ENCODE measurements at regions not wholly inside any gene's neighbourhood (a gene's known extent, or its start where the extent isn't known, plus 50 kb on each side); places are given as distances from the start of the nearest gene placed in this dataset.

DNA sequence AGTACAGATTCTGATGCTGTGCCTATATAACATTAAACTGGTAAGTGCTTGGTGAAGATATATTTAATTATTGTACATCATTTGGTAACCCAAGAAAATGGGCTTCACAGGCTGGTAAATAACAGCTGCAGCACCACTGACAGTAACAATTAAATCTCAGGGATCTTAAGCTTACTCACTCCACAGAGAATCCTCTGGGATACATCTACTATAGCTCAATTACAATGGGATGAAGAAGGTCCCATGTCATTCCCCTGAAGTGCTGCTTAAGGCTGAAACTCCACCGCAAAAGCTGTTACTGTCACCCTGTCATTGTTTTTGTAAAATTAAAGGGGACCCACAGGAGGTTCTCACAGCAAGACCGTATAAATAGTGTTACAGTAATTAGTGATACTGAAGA is 153.0 kb downstream of the IMPG2 start:
- no peak overlapping the region for H2BK15ac ChIP-seq (replicated peaks; ENCODE audit: low read depth)
- H2BK5ac ChIP-seq (ENCODE audit: low read length): no peak overlapping the region
- no CpG with 5 or more reads among the region's 2 CpGs for WGBS (ENCODE audit: extremely low coverage, insufficient coverage, low lambda C conversion rate)
- H2BK120ac ChIP-seq (ENCODE audit: low read depth, low read length): no peak overlapping the region
- no peak overlapping the region for H3K9ac ChIP-seq (ENCODE audit: low read length)
- H3K4me1 ChIP-seq (ENCODE audit: control insufficient read depth, low read depth, low read length): no peaks in the 10 kb centered on the region
- H3K36me3 ChIP-seq (ENCODE audit: control insufficient read depth, insufficient read depth, low read length): no peaks in the 10 kb centered on the region
- no peaks in the 10 kb centered on the region for H3K79me2 ChIP-seq (ENCODE audit: control insufficient read depth, insufficient read depth, low read length)
- no peak overlapping the region for H4K5ac ChIP-seq (ENCODE audit: low read length)
- no peak for DNase-seq
- H3K4me2 ChIP-seq (ENCODE audit: low read length): no peak overlapping the region
- no peak overlapping the region for H2AK5ac ChIP-seq (ENCODE audit: low read length)
- H3K79me1 ChIP-seq (ENCODE audit: low read length): no peaks in the 10 kb centered on the region
- H4K8ac ChIP-seq (ENCODE audit: low read depth, low read length): no peak overlapping the region
- no peak overlapping the region for H3K4ac ChIP-seq (ENCODE audit: low read depth, low read length)
- no peak overlapping the region for H3K23ac ChIP-seq (ENCODE audit: low read length)
- no peak overlapping the region for H3K18ac ChIP-seq (ENCODE audit: low read length)
- no peak overlapping the region for H3K27ac ChIP-seq (ENCODE audit: low read depth, low read length)
- no peaks in the 10 kb centered on the region for H3K27me3 ChIP-seq (ENCODE audit: insufficient read depth, low read length, poor library complexity)
- no peak overlapping the region for H3K4me3 ChIP-seq (ENCODE audit: low read length)
- no peak overlapping the region for H3K56ac ChIP-seq (ENCODE audit: low read length)

DNA sequence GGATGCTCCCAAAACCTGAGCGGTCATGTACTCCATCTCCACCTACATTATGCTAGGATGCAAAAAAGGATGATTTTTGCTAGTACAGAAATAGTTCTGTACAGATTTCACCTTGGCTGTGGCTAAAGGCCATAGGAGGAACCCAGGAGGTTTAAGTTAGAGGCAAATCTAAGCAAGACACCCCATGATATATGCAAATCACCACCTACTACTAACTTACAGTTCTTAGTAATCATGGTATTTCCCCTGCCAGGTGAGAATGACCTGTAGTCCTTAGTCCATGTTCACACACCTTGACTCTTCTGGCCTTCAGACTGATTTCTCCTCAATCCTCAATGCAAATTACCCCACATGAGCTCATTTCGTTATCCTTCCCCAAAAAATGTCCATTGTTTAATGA is 154.2 kb downstream of the IMPG2 start:
- H3K18ac ChIP-seq (ENCODE audit: low read length): no peak overlapping the region
- no peak overlapping the region for H4K5ac ChIP-seq (ENCODE audit: low read length)
- H2BK15ac ChIP-seq (replicated peaks; ENCODE audit: low read depth): no peak overlapping the region
- no peak overlapping the region for H3K9ac ChIP-seq (ENCODE audit: low read length)
- no peaks in the 10 kb centered on the region for H3K79me1 ChIP-seq (ENCODE audit: low read length)
- no peak overlapping the region for H4K8ac ChIP-seq (ENCODE audit: low read depth, low read length)
- H3K27ac ChIP-seq (ENCODE audit: low read depth, low read length): no peak overlapping the region
- DNase-seq: no peak
- no peak overlapping the region for H2BK120ac ChIP-seq (ENCODE audit: low read depth, low read length)
- no peak overlapping the region for H2AK5ac ChIP-seq (ENCODE audit: low read length)
- H3K4me2 ChIP-seq (ENCODE audit: low read length): no peak overlapping the region
- no peaks in the 10 kb centered on the region for H3K4me1 ChIP-seq (ENCODE audit: control insufficient read depth, low read depth, low read length)
- H3K36me3 ChIP-seq (ENCODE audit: control insufficient read depth, insufficient read depth, low read length): no peaks in the 10 kb centered on the region
- no peak overlapping the region for H2BK5ac ChIP-seq (ENCODE audit: low read length)
- H3K79me2 ChIP-seq (ENCODE audit: control insufficient read depth, insufficient read depth, low read length): no peaks in the 10 kb centered on the region
- H3K23ac ChIP-seq (ENCODE audit: low read length): no peak overlapping the region
- H3K4ac ChIP-seq (ENCODE audit: low read depth, low read length): no peak overlapping the region
- no CpG with 5 or more reads among the region's 2 CpGs for WGBS (ENCODE audit: extremely low coverage, insufficient coverage, low lambda C conversion rate)
- H3K56ac ChIP-seq (ENCODE audit: low read length): no peak overlapping the region
- H3K27me3 ChIP-seq (ENCODE audit: insufficient read depth, low read length, poor library complexity): no peaks in the 10 kb centered on the region
- no peak overlapping the region for H3K4me3 ChIP-seq (ENCODE audit: low read length)

DNA sequence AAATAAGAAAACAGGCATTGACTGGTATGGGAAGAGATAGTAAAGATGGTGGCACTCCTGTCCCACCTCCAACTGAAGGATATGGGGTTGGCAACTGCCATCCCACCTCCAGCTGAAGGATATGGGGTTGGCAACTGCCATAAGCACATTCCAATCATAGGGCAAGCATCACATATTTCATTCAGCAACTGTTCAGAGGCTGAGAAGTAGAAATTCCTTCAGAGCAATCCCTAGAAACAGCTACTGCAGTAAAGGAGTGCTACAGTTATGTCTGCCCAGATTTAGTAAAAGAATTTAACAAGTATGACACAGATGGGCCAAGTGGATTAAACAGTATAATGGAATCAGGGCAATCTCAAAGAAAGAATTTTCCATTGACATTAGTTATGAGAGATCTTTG is 156.8 kb downstream of the IMPG2 start:
- Histone ChIP-seq H3K4ac (ENCODE audit: low read depth, low read length) (no peak overlapping the region), H3K4me3 (ENCODE audit: low read length) (no peak overlapping the region), H3K27ac (ENCODE audit: low read depth, low read length) (no peak overlapping the region), H3K23ac (ENCODE audit: low read length) (no peak overlapping the region), H2BK15ac (replicated peaks; ENCODE audit: low read depth) (no peak overlapping the region), H4K5ac (ENCODE audit: low read length) (no peak overlapping the region), H2BK5ac (ENCODE audit: low read length) (no peak overlapping the region), H3K79me2 (ENCODE audit: control insufficient read depth, insufficient read depth, low read length) (no peaks in the 10 kb centered on the region), H3K4me1 (ENCODE audit: control insufficient read depth, low read depth, low read length) (no peaks in the 10 kb centered on the region), H3K9ac (ENCODE audit: low read length) (no peak overlapping the region), H3K4me2 (ENCODE audit: low read length) (no peak overlapping the region), H3K27me3 (ENCODE audit: insufficient read depth, low read length, poor library complexity) (no peaks in the 10 kb centered on the region), H4K8ac (ENCODE audit: low read depth, low read length) (no peak overlapping the region), H2BK120ac (ENCODE audit: low read depth, low read length) (no peak overlapping the region), H3K36me3 (ENCODE audit: control insufficient read depth, insufficient read depth, low read length) (no peaks in the 10 kb centered on the region), H2AK5ac (ENCODE audit: low read length) (no peak overlapping the region), H3K79me1 (ENCODE audit: low read length) (no peaks in the 10 kb centered on the region), H3K56ac (ENCODE audit: low read length) (no peak overlapping the region), H3K18ac (ENCODE audit: low read length) (no peak overlapping the region)
- DNase-seq: no peak

DNA sequence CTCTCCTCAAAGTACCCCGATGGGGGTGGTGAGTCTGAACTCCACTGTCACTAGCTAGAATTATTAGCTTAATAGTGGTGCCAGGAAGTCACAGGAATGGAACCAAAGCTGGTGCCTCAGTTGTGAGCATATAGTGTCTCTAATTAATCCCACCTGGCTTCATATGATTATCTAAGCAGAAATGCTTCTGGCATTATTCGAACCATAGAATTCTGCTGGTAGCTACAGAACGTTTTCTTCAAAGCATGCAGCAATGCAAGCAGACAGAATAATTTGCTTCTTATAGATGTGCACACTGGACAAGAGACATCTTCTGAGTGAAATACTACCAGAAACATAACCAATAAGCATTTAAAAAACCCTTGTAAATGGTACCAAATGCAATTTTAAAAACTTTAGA is 160.9 kb downstream of the IMPG2 start:
- no peak overlapping the region for H2BK120ac ChIP-seq (ENCODE audit: low read depth, low read length)

DNA sequence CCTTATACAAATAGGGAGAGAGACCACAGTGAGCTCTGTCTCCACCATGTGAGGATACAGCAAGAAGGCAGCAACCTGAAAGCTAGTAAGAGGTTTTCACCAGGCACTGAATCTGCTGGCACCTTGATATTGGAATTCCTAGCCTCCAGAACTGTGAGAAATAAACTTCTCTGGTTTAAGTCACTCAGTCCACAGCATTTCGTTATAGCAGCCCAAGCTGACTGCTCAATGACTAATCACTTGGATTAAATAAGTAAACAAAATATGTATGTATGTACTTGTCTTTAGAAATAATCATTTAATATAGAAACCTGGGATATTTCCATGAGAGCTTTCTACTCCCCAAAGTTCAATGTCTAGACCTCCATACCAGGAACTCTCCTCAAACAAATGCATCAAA is 162.0 kb downstream of the IMPG2 start:
- Histone ChIP-seq H2BK5ac (ENCODE audit: low read length) (no peak overlapping the region), H3K56ac (ENCODE audit: low read length) (no peak overlapping the region), H4K5ac (ENCODE audit: low read length) (no peak overlapping the region), H2AK5ac (ENCODE audit: low read length) (no peak overlapping the region), H2BK120ac (ENCODE audit: low read depth, low read length) (no peak overlapping the region), H3K27ac (ENCODE audit: low read depth, low read length) (no peak overlapping the region), H3K9ac (ENCODE audit: low read length) (no peak overlapping the region), H3K4me2 (ENCODE audit: low read length) (no peak overlapping the region), H3K4me3 (ENCODE audit: low read length) (no peak overlapping the region), H3K4ac (ENCODE audit: low read depth, low read length) (no peak overlapping the region), H3K18ac (ENCODE audit: low read length) (no peak overlapping the region), H3K79me2 (ENCODE audit: control insufficient read depth, insufficient read depth, low read length) (no peaks in the 10 kb centered on the region), H3K23ac (ENCODE audit: low read length) (no peak overlapping the region), H3K79me1 (ENCODE audit: low read length) (no peaks in the 10 kb centered on the region), H3K4me1 (ENCODE audit: control insufficient read depth, low read depth, low read length) (no peaks in the 10 kb centered on the region), H2BK15ac (replicated peaks; ENCODE audit: low read depth) (no peak overlapping the region), H4K8ac (ENCODE audit: low read depth, low read length) (no peak overlapping the region), H3K36me3 (ENCODE audit: control insufficient read depth, insufficient read depth, low read length) (no peaks in the 10 kb centered on the region), H3K27me3 (ENCODE audit: insufficient read depth, low read length, poor library complexity) (no peaks in the 10 kb centered on the region)
- no peak for DNase-seq
- WGBS (ENCODE audit: extremely low coverage, insufficient coverage, low lambda C conversion rate): no CpG with 5 or more reads among the region's 1 CpG

More for the DNA sequence above, 160.9 kb downstream of the IMPG2 start:
- no peak overlapping the region for H2BK5ac ChIP-seq (ENCODE audit: low read length)
- H3K4ac ChIP-seq (ENCODE audit: low read depth, low read length): no peak overlapping the region
- H3K18ac ChIP-seq (ENCODE audit: low read length): no peak overlapping the region
- H3K79me1 ChIP-seq (ENCODE audit: low read length): no peaks in the 10 kb centered on the region
- H3K23ac ChIP-seq (ENCODE audit: low read length): no peak overlapping the region
- no peak overlapping the region for H3K27ac ChIP-seq (ENCODE audit: low read depth, low read length)
- no peak overlapping the region for H3K56ac ChIP-seq (ENCODE audit: low read length)
- no peak for DNase-seq
- no CpG with 5 or more reads among the region's 3 CpGs for WGBS (ENCODE audit: extremely low coverage, insufficient coverage, low lambda C conversion rate)
- H3K36me3 ChIP-seq (ENCODE audit: control insufficient read depth, insufficient read depth, low read length): no peaks in the 10 kb centered on the region
- no peak overlapping the region for H3K4me2 ChIP-seq (ENCODE audit: low read length)
- H4K8ac ChIP-seq (ENCODE audit: low read depth, low read length): no peak overlapping the region
- no peak overlapping the region for H2BK15ac ChIP-seq (replicated peaks; ENCODE audit: low read depth)
- no peaks in the 10 kb centered on the region for H3K79me2 ChIP-seq (ENCODE audit: control insufficient read depth, insufficient read depth, low read length)
- no peaks in the 10 kb centered on the region for H3K4me1 ChIP-seq (ENCODE audit: control insufficient read depth, low read depth, low read length)
- no peak overlapping the region for H3K4me3 ChIP-seq (ENCODE audit: low read length)
- H4K5ac ChIP-seq (ENCODE audit: low read length): no peak overlapping the region
- H3K9ac ChIP-seq (ENCODE audit: low read length): no peak overlapping the region
- no peak overlapping the region for H2AK5ac ChIP-seq (ENCODE audit: low read length)
- no peaks in the 10 kb centered on the region for H3K27me3 ChIP-seq (ENCODE audit: insufficient read depth, low read length, poor library complexity)

DNA sequence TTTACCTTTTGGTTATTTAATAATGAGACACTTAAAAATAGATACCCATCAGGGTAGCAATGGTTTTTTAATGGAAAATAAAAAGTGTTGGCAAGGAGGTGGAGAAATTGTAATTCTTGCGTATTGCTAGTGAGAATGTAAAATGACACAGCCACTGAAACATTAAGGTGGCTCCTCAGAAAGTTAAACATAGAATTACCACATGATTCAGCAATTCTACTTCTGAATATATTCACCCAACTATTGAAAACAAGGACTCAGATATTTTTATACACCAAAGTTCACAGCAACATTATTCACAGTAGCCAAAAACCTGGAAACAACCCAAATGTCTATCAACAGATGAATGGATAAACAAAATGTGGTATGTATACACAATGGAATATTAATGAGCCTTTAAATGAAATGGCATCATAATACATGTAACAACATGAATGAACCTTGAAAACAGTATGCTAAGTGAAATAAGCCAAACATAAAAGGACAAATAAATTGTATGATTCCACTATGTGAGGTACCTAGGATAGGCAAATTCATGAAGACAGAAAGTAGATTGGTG is 163.5 kb downstream of the IMPG2 start:
- Histone ChIP-seq H3K36me3 (ENCODE audit: control insufficient read depth, insufficient read depth, low read length) (no peaks in the 10 kb centered on the region), H3K27ac (ENCODE audit: low read depth, low read length) (no peak overlapping the region), H3K4me2 (ENCODE audit: low read length) (no peak overlapping the region), H4K8ac (ENCODE audit: low read depth, low read length) (no peak overlapping the region), H4K5ac (ENCODE audit: low read length) (no peak overlapping the region), H3K4me1 (ENCODE audit: control insufficient read depth, low read depth, low read length) (no peaks in the 10 kb centered on the region), H3K4ac (ENCODE audit: low read depth, low read length) (no peak overlapping the region), H3K79me1 (ENCODE audit: low read length) (no peaks in the 10 kb centered on the region), H3K4me3 (ENCODE audit: low read length) (no peak overlapping the region), H3K18ac (ENCODE audit: low read length) (no peak overlapping the region), H3K9ac (ENCODE audit: low read length) (no peak overlapping the region), H2BK5ac (ENCODE audit: low read length) (no peak overlapping the region), H3K23ac (ENCODE audit: low read length) (no peak overlapping the region), H2BK120ac (ENCODE audit: low read depth, low read length) (no peak overlapping the region), H3K27me3 (ENCODE audit: insufficient read depth, low read length, poor library complexity) (no peaks in the 10 kb centered on the region), H2BK15ac (replicated peaks; ENCODE audit: low read depth) (no peak overlapping the region), H2AK5ac (ENCODE audit: low read length) (no peak overlapping the region), H3K79me2 (ENCODE audit: control insufficient read depth, insufficient read depth, low read length) (no peaks in the 10 kb centered on the region), H3K56ac (ENCODE audit: low read length) (no peak overlapping the region)
- no CpG with 5 or more reads among the region's 1 CpG for WGBS (ENCODE audit: extremely low coverage, insufficient coverage, low lambda C conversion rate)
- no peak for DNase-seq
